HL-60 (cell line): ENCODE measurements at regions not wholly inside any gene's neighbourhood (a gene's known extent, or its start where the extent isn't known, plus 50 kb on each side); places are given as distances from the start of the nearest gene placed in this dataset.

ENCODE experiments used
- CTCF ChIP-seq: IDR thresholded peaks from one replicate; pipeline ENCODE4 v1.5.1; 2011; ENCODE audit warnings: low read length, control low read depth, inconsistent platforms; ENCODE audit not compliant: insufficient read depth
- GABPA ChIP-seq: IDR thresholded peaks from 2 replicates; pipeline ENCODE4 v1.6.1; 2012; ENCODE audit warnings: low read depth
- POLR2AphosphoS5 ChIP-seq: IDR thresholded peaks from 2 replicates; pipeline ENCODE4 v1.6.1; 2012; ENCODE audit warnings: low read depth
- REST ChIP-seq: IDR thresholded peaks from 2 replicates; pipeline ENCODE4 v1.6.1; 2012; ENCODE audit warnings: low read depth; ENCODE audit not compliant: insufficient replicate concordance
- SPI1 ChIP-seq: IDR thresholded peaks from 2 replicates; pipeline ENCODE4 v1.6.1; 2012; ENCODE audit warnings: low read depth, mild to moderate bottlenecking, borderline replicate concordance

- TF ChIP-seq POLR2AphosphoS5 (no peak), REST (no peak), GABPA (no peak), CTCF (no peak), SPI1 (no peak)
These were observed 138.8 kb upstream of the BANK1 start for GRCh38 chr4:101651778-101652177.
